Stomach smooth muscle (tissue), 2 donors: ENCODE measurements at regions not wholly inside any gene's neighbourhood (a gene's known extent, or its start where the extent isn't known, plus 50 kb on each side); places are given as distances from the start of the nearest gene placed in this dataset.

Experiments
- H3K27ac ChIP-seq: one replicate; pipeline ENCODE4 v1.7.0; 2013; ENCODE audit warnings: mild to moderate bottlenecking, low read length, inconsistent platforms
- H3K27me3 ChIP-seq, 2 donors: one replicate each; pipeline ENCODE4 v1.7.0; 2013; ENCODE audit warnings: low read length in 2 of 2; ENCODE audit not compliant: insufficient read depth in 2 of 2, control insufficient read depth in 1 of 2
- H3K36me3 ChIP-seq, 2 donors: one replicate each; pipeline ENCODE4 v1.7.0; 2013; ENCODE audit warnings: low read length in 2 of 2; ENCODE audit not compliant: control insufficient read depth in 2 of 2, insufficient read depth in 2 of 2
- H3K4me1 ChIP-seq: one replicate; pipeline ENCODE4 v1.7.0; 2013; ENCODE audit warnings: low read length; ENCODE audit not compliant: control insufficient read depth, insufficient read depth
- H3K4me3 ChIP-seq, 2 donors: one replicate each; pipeline ENCODE4 v1.7.0; 2013; ENCODE audit warnings: low read length in 2 of 2
- H3K9ac ChIP-seq, 2 donors: one replicate each; pipeline ENCODE4 v1.7.0; 2013; ENCODE audit warnings: low read length in 2 of 2, mild to moderate bottlenecking in 1 of 2
- H3K9me3 ChIP-seq, 2 donors: one replicate each; pipeline ENCODE4 v1.7.0; 2013; ENCODE audit warnings: low read length in 2 of 2; ENCODE audit not compliant: control insufficient read depth in 2 of 2
- donor health status: healthy.
- donor health status: Pancreatic carcinoma.

GRCh38 chr20:50269091-50270033 is 78.7 kb downstream of the CEBPB start:
- no peak overlapping the region for H3K4me3 ChIP-seq
- no peak overlapping the region for H3K9ac ChIP-seq
- peaks cover 16% of the 10 kb centered on the region for H3K4me1 ChIP-seq
- no peaks in the 10 kb centered on the region for H3K36me3 ChIP-seq
- H3K27ac ChIP-seq: no peak overlapping the region
- no peaks in the 10 kb centered on the region for H3K27me3 ChIP-seq
- no peaks in the 10 kb centered on the region for H3K9me3 ChIP-seq

- H3K36me3 ChIP-seq: no peaks in the 10 kb centered on the region
- H3K9me3 ChIP-seq: no peaks in the 10 kb centered on the region
- H3K4me3 ChIP-seq: no peak overlapping the region
- H3K27ac ChIP-seq: no peak overlapping the region
- H3K9ac ChIP-seq: no peak overlapping the region
- peaks cover 16% of the 10 kb centered on the region for H3K4me1 ChIP-seq
- no peaks in the 10 kb centered on the region for H3K27me3 ChIP-seq
These were observed 79.4 kb downstream of the CEBPB start for GRCh38 chr20:50270034-50270395.

- no peaks in the 10 kb centered on the region for H3K27me3 ChIP-seq
- no peak overlapping the region for H3K27ac ChIP-seq
These were observed 79.9 kb downstream of the CEBPB start for GRCh38 chr20:50270569-50270968.

GRCh38 chr20:50271176-50271575 is 80.5 kb downstream of the CEBPB start:
- H3K9ac ChIP-seq: no peak overlapping the region
- no peaks in the 10 kb centered on the region for H3K27me3 ChIP-seq
- no peak overlapping the region for H3K27ac ChIP-seq
- no peak overlapping the region for H3K4me3 ChIP-seq
- no peaks in the 10 kb centered on the region for H3K9me3 ChIP-seq
- no peaks in the 10 kb centered on the region for H3K36me3 ChIP-seq
- H3K4me1 ChIP-seq: peaks cover 16% of the 10 kb centered on the region

More at GRCh38 chr20:50270569-50270968, 79.9 kb downstream of the CEBPB start:
- H3K36me3 ChIP-seq: no peaks in the 10 kb centered on the region
- H3K9me3 ChIP-seq: no peaks in the 10 kb centered on the region
- H3K9ac ChIP-seq: no peak overlapping the region
- H3K4me3 ChIP-seq: no peak overlapping the region
- peaks cover 16% of the 10 kb centered on the region for H3K4me1 ChIP-seq

GRCh38 chr20:50271612-50272011 is 81.0 kb downstream of the CEBPB start:
- Histone ChIP-seq H3K27ac (no peak overlapping the region), H3K4me1 (peaks cover 19% of the 10 kb centered on the region), H3K9ac (no peak overlapping the region), H3K27me3 (no peaks in the 10 kb centered on the region), H3K9me3 (no peaks in the 10 kb centered on the region), H3K36me3 (no peaks in the 10 kb centered on the region), H3K4me3 (no peak overlapping the region)

- H3K9ac ChIP-seq: no peak overlapping the region
- no peaks in the 10 kb centered on the region for H3K27me3 ChIP-seq
- H3K9me3 ChIP-seq: no peaks in the 10 kb centered on the region
- H3K4me1 ChIP-seq: peaks cover 17% of the 10 kb centered on the region
- H3K36me3 ChIP-seq: no peaks in the 10 kb centered on the region
- no peak overlapping the region for H3K27ac ChIP-seq
- H3K4me3 ChIP-seq: no peak overlapping the region
These were observed 81.5 kb downstream of the CEBPB start for GRCh38 chr20:50272030-50272723.

- H3K4me1 ChIP-seq: peaks cover 11% of the 10 kb centered on the region
- H3K27ac ChIP-seq: no peak overlapping the region
- no peak overlapping the region for H3K9ac ChIP-seq
These were observed 82.3 kb downstream of the CEBPB start for GRCh38 chr20:50272724-50273446.

GRCh38 chr20:50273601-50274491 is 83.2 kb downstream of the CEBPB start:
- H3K9me3 ChIP-seq: no peaks in the 10 kb centered on the region
- H3K4me3 ChIP-seq: no peak overlapping the region
- peaks cover 15% of the 10 kb centered on the region for H3K4me1 ChIP-seq
- no peaks in the 10 kb centered on the region for H3K36me3 ChIP-seq
- no peak overlapping the region for H3K9ac ChIP-seq
- no peaks in the 10 kb centered on the region for H3K27me3 ChIP-seq
- peak overlapping the region; percentile 24 for H3K27ac ChIP-seq

More at GRCh38 chr20:50272724-50273446, 82.3 kb downstream of the CEBPB start:
- Histone ChIP-seq H3K9me3 (no peaks in the 10 kb centered on the region), H3K4me3 (no peak overlapping the region), H3K36me3 (no peaks in the 10 kb centered on the region), H3K27me3 (no peaks in the 10 kb centered on the region)

GRCh38 chr20:50274570-50275430 is 84.2 kb downstream of the CEBPB start:
- Histone ChIP-seq H3K4me3 (no peak overlapping the region), H3K36me3 (no peaks in the 10 kb centered on the region), H3K27me3 (no peaks in the 10 kb centered on the region), H3K27ac (no peak overlapping the region), H3K9me3 (no peaks in the 10 kb centered on the region), H3K9ac (no peak overlapping the region), H3K4me1 (peaks cover 20% of the 10 kb centered on the region)
